ENCODE measurements at regions not wholly inside any gene's neighbourhood (a gene's known extent, or its start where the extent isn't known, plus 50 kb on each side); places are given as distances from the start of the nearest gene placed in this dataset.

- Histone ChIP-seq H3K36me3 (ENCODE audit: control insufficient read depth, insufficient read depth, low read length) (no peaks in the 10 kb centered on the region), H3K9me3 (ENCODE audit: control insufficient read depth, insufficient read depth, low read depth, low read length) (no peaks in the 10 kb centered on the region), H3K4me1 (ENCODE audit: control insufficient read depth, insufficient read depth, low read length) (no peaks in the 10 kb centered on the region), H3K4me3 (ENCODE audit: low read depth in 2 of 2, low read length in 2 of 2) (no peak overlapping the region), H3K27ac (ENCODE audit: low read length) (no peak overlapping the region), H3K27me3 (ENCODE audit: control insufficient read depth, insufficient read depth, low read length) (no peaks in the 10 kb centered on the region)
- CTCF ChIA-PET, result no interaction called here
- ATAC-seq (no peak), DNase-seq (ENCODE audit: low read depth, low spot score) (no peak)
- intact Hi-C loops (cut with micrococcal nuclease; ENCODE audit: unreplicated experiment), result no loop called here
- in situ Hi-C loops (cut with HindIII; ENCODE audit: low pct_unique_long_range_greater_than_20kb, low sequenced_read_pairs), result no loop called here
- no TSS peak for BruUV-seq (replicated peaks)
- POLR2A ChIA-PET, result no interaction called here
- TF ChIP-seq TCF7L2 (IDR thresholded peaks at IDR 0.05; ENCODE audit: low read depth, low read length) (no peak), POLR2AphosphoS5 (IDR thresholded peaks at IDR 0.05; ENCODE audit: low read depth, low read length) (no peak), REST (IDR thresholded peaks at IDR 0.05; ENCODE audit: insufficient read depth in 1 of 2, low read depth in 2 of 2, low read length in 1 of 2) (no peak), SIN3A (IDR thresholded peaks at IDR 0.05; ENCODE audit: borderline replicate concordance, insufficient read depth, low read depth, low read length) (no peak)
- TF ChIP-seq, protein P1, sequence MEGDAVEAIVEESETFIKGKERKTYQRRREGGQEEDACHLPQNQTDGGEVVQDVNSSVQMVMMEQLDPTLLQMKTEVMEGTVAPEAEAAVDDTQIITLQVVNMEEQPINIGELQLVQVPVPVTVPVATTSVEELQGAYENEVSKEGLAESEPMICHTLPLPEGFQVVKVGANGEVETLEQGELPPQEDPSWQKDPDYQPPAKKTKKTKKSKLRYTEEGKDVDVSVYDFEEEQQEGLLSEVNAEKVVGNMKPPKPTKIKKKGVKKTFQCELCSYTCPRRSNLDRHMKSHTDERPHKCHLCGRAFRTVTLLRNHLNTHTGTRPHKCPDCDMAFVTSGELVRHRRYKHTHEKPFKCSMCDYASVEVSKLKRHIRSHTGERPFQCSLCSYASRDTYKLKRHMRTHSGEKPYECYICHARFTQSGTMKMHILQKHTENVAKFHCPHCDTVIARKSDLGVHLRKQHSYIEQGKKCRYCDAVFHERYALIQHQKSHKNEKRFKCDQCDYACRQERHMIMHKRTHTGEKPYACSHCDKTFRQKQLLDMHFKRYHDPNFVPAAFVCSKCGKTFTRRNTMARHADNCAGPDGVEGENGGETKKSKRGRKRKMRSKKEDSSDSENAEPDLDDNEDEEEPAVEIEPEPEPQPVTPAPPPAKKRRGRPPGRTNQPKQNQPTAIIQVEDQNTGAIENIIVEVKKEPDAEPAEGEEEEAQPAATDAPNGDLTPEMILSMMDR (IDR thresholded peaks at IDR 0.05), result no peak
Observed at GRCh38 chr5:145470396-145470979, 364.7 kb downstream of the PRELID2 start.

DNA sequence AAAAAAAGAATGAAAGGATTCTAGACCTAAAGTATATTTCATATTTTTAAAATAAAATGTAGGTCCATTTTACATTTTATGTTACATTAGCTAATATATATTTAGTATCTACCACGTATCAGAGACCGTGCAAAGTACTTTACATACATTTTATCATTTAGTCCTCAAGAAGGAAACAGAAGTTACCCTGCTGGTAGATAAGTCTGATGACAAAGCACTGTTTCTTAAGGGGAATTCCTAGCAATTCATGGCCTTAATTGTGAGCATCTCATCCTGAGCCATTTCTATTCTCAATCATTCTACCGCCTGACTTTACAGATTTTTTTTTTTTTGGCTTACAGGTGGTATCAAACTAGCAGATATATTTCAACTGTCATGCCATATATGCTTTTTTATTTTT, 367.7 kb downstream of the PRELID2 start:
- Histone ChIP-seq H3K4me3 (ENCODE audit: low read depth in 2 of 2, low read length in 2 of 2) (no peak overlapping the region), H3K4me1 (ENCODE audit: control insufficient read depth, insufficient read depth, low read length) (no peaks in the 10 kb centered on the region), H3K27me3 (ENCODE audit: control insufficient read depth, insufficient read depth, low read length) (no peaks in the 10 kb centered on the region), H3K9me3 (ENCODE audit: control insufficient read depth, insufficient read depth, low read depth, low read length) (no peaks in the 10 kb centered on the region), H3K27ac (ENCODE audit: low read length) (no peak overlapping the region), H3K36me3 (ENCODE audit: control insufficient read depth, insufficient read depth, low read length) (no peaks in the 10 kb centered on the region)
- POLR2A ChIA-PET, result no interaction called here
- intact Hi-C loops (cut with micrococcal nuclease; ENCODE audit: unreplicated experiment) (no loop called here), in situ Hi-C loops (cut with HindIII; ENCODE audit: low pct_unique_long_range_greater_than_20kb, low sequenced_read_pairs) (no loop called here)
- BruUV-seq (replicated peaks), result no TSS peak
- DNase-seq (ENCODE audit: low read depth, low spot score) (no peak), ATAC-seq (no peak)
- no peak for TF ChIP-seq SIN3A (IDR thresholded peaks at IDR 0.05; ENCODE audit: borderline replicate concordance, insufficient read depth, low read depth, low read length)
- TF ChIP-seq, protein P1 (IDR thresholded peaks at IDR 0.05), result no peak
- no peak for TF ChIP-seq TCF7L2 (IDR thresholded peaks at IDR 0.05; ENCODE audit: low read depth, low read length)
- TF ChIP-seq REST (IDR thresholded peaks at IDR 0.05; ENCODE audit: insufficient read depth in 1 of 2, low read depth in 2 of 2, low read length in 1 of 2), result no peak
- CTCF ChIA-PET, result no interaction called here
